Activated CD8-positive, alpha-beta T cell treated with anti-CD3 and anti-CD28 coated beads for 36 hours (primary cell): ENCODE measurements at regions not wholly inside any gene's neighbourhood (a gene's known extent, or its start where the extent isn't known, plus 50 kb on each side); places are given as distances from the start of the nearest gene placed in this dataset.

Experiments used
- ATAC-seq: fragments of 200-7000 bp; cut with Tn5 transposase; one replicate; pipeline ENCODE4 v1.10.0; 2021; ENCODE audit warnings: mild to moderate bottlenecking, moderate library complexity
- CTCF ChIA-PET: fragments of 350-600 bp; sonication (Branson Sonifier 250); formaldehyde crosslinking; loops from one replicate; lab custom pipeline; 2021; ENCODE audit warnings: antibody characterized with exemption; lab: Charles Lee
- POLR2A ChIA-PET: fragments of 350-600 bp; sonication (Branson Sonifier 250); formaldehyde crosslinking; loops from one replicate; lab custom pipeline; 2021; ENCODE audit warnings: antibody characterized with exemption; lab: Charles Lee
- DNase-seq: peaks from one replicate; pipeline ENCODE4 v3.0.0-alpha.2; 2020
- H3K27ac Mint-ChIP-seq: one replicate; pipeline ENCODE4 v1.8.0; 2021; ENCODE audit warnings: mild to moderate bottlenecking, mixed read lengths
- H3K27me3 Mint-ChIP-seq: one replicate; pipeline ENCODE4 v1.8.0; 2021; ENCODE audit warnings: mixed read lengths
- H3K36me3 Mint-ChIP-seq: one replicate; pipeline ENCODE4 v1.8.0; 2021; ENCODE audit warnings: low read depth, mixed read lengths
- H3K4me1 Mint-ChIP-seq: one replicate; pipeline ENCODE4 v1.8.0; 2021; ENCODE audit warnings: low read depth, mixed read lengths
- H3K4me3 Mint-ChIP-seq: one replicate; pipeline ENCODE4 v1.8.0; 2021; ENCODE audit warnings: mild to moderate bottlenecking, moderate library complexity, mixed read lengths
- H3K9me3 Mint-ChIP-seq: one replicate; pipeline ENCODE4 v1.8.0; 2021; ENCODE audit warnings: mixed read lengths
- intact Hi-C: fragments of 100-400 bp; cut with micrococcal nuclease; formaldehyde crosslinking; loops from one replicate; pipeline ENCODE4 v1.10.0; 2022
- TF ChIP-seq, protein P1 (sequence below): fragments of 200-600 bp; IDR thresholded peaks from one replicate; pipeline ENCODE4 v1.8.0; 2022; ENCODE audit warnings: antibody characterized with exemption, mild to moderate bottlenecking

- intact Hi-C loops, result no loop called here
- no peaks in the 10 kb centered on the region for H3K36me3 Mint-ChIP-seq
- H3K9me3 Mint-ChIP-seq, result peaks cover 17% of the 10 kb centered on the region
- H3K27ac Mint-ChIP-seq, result no peak overlapping the region
- ChIA-PET CTCF (no interaction called here), POLR2A (no interaction called here)
- no peaks in the 10 kb centered on the region for H3K27me3 Mint-ChIP-seq
- DNase-seq (no peak), ATAC-seq (no peak)
- H3K4me3 Mint-ChIP-seq, result no peak overlapping the region
- H3K4me1 Mint-ChIP-seq, result no peaks in the 10 kb centered on the region
- TF ChIP-seq, protein P1, sequence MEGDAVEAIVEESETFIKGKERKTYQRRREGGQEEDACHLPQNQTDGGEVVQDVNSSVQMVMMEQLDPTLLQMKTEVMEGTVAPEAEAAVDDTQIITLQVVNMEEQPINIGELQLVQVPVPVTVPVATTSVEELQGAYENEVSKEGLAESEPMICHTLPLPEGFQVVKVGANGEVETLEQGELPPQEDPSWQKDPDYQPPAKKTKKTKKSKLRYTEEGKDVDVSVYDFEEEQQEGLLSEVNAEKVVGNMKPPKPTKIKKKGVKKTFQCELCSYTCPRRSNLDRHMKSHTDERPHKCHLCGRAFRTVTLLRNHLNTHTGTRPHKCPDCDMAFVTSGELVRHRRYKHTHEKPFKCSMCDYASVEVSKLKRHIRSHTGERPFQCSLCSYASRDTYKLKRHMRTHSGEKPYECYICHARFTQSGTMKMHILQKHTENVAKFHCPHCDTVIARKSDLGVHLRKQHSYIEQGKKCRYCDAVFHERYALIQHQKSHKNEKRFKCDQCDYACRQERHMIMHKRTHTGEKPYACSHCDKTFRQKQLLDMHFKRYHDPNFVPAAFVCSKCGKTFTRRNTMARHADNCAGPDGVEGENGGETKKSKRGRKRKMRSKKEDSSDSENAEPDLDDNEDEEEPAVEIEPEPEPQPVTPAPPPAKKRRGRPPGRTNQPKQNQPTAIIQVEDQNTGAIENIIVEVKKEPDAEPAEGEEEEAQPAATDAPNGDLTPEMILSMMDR, result no peak
Observed at GRCh38 chr13:34230271-34230670, 412.3 kb downstream of the RFC3 start.

GRCh38 chr13:34241332-34241731 is 423.4 kb downstream of the RFC3 start:
- CTCF ChIA-PET, result no interaction called here
- no peaks in the 10 kb centered on the region for H3K4me1 Mint-ChIP-seq
- no peak overlapping the region for H3K27ac Mint-ChIP-seq
- no peaks in the 10 kb centered on the region for H3K36me3 Mint-ChIP-seq
- intact Hi-C loops, result no loop called here
- no peak for ATAC-seq
- H3K4me3 Mint-ChIP-seq, result no peak overlapping the region
- POLR2A ChIA-PET, result no interaction called here
- TF ChIP-seq, protein P1, result no peak
- no peak for DNase-seq
- peaks cover 2% of the 10 kb centered on the region for H3K9me3 Mint-ChIP-seq
- no peaks in the 10 kb centered on the region for H3K27me3 Mint-ChIP-seq

GRCh38 chr13:34243403-34243802 is 425.5 kb downstream of the RFC3 start:
- CTCF ChIA-PET, result no interaction called here
- no peaks in the 10 kb centered on the region for H3K36me3 Mint-ChIP-seq
- no peak for ATAC-seq
- no peaks in the 10 kb centered on the region for H3K27me3 Mint-ChIP-seq
- intact Hi-C loops, result no loop called here
- POLR2A ChIA-PET, result no interaction called here
- H3K27ac Mint-ChIP-seq, result no peak overlapping the region
- DNase-seq, result no peak
- H3K4me1 Mint-ChIP-seq, result no peaks in the 10 kb centered on the region
- no peak overlapping the region for H3K4me3 Mint-ChIP-seq
- TF ChIP-seq, protein P1, result no peak
- no peaks in the 10 kb centered on the region for H3K9me3 Mint-ChIP-seq

DNA sequence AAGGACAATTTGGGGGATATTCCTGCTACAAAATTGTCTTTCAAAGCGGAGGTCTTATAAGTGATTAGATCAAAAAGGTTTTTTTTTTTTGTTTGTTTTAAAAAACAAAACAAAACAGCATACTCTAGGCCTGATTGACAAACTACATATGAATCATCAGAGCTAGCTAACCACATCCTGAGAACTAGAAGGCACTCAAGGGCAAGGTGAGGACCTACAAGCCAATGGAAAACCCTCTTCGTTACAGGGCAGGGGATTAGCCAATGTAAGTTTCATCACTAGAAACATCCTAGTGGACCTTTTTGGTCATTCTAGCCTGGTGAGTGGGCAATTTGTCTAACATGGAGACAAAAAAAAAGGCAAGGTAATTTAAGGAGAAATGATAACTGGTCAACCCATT is 428.6 kb downstream of the RFC3 start:
- intact Hi-C loops, result no loop called here
- H3K27me3 Mint-ChIP-seq, result no peaks in the 10 kb centered on the region
- H3K36me3 Mint-ChIP-seq, result no peaks in the 10 kb centered on the region
- TF ChIP-seq, protein P1, result no peak
- ChIA-PET CTCF (no interaction called here), POLR2A (no interaction called here)
- H3K9me3 Mint-ChIP-seq, result no peaks in the 10 kb centered on the region
- no peak for ATAC-seq
- no peak overlapping the region for H3K4me3 Mint-ChIP-seq
- H3K4me1 Mint-ChIP-seq, result no peaks in the 10 kb centered on the region
- no peak overlapping the region for H3K27ac Mint-ChIP-seq
- DNase-seq, result no peak

DNA sequence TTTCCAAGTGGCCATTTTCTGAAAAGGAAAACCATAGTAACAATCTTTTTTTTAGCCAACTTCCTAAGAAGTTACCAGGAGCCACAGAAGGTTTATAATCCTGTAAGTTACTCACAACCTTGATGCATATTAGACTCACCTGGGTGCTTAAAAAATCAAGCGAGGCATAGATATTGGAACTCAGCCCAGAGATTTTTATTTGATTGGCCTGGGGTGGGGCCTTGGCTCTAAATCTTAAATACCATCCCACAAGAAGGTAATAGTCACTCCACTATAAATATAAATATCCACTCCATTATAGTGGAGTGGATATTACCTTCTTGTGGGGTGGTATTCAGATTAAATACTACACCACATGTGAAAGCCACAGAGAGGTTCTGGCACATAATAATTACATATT is 429.6 kb downstream of the RFC3 start:
- H3K4me3 Mint-ChIP-seq, result no peak overlapping the region
- no peaks in the 10 kb centered on the region for H3K9me3 Mint-ChIP-seq
- intact Hi-C loops, result no loop called here
- ATAC-seq (no peak), DNase-seq (no peak)
- TF ChIP-seq, protein P1, result no peak
- no peaks in the 10 kb centered on the region for H3K27me3 Mint-ChIP-seq
- H3K27ac Mint-ChIP-seq, result no peak overlapping the region
- ChIA-PET CTCF (no interaction called here), POLR2A (no interaction called here)
- H3K36me3 Mint-ChIP-seq, result no peaks in the 10 kb centered on the region
- H3K4me1 Mint-ChIP-seq, result no peaks in the 10 kb centered on the region
